Ovary (tissue), 7 donors: ENCODE measurements at regions not wholly inside any gene's neighbourhood (a gene's known extent, or its start where the extent isn't known, plus 50 kb on each side); places are given as distances from the start of the nearest gene placed in this dataset.

ENCODE experiments used
- DNase-seq, 5 donors: peaks; one replicate each; pipeline ENCODE4 v3.0.0-alpha.2; 2019 to 2020
- H3K27ac ChIP-seq, 2 donors: fragments of 200-600 bp; one replicate each; pipeline versions ENCODE4 v1.5.1 to v1.8.0; 2019 to 2022
- H3K27me3 ChIP-seq: fragments of 200-600 bp; one replicate; pipeline ENCODE4 v1.8.0; 2022
- H3K36me3 ChIP-seq: fragments of 200-600 bp; sonication (generic); one replicate; pipeline ENCODE4 v1.5.1; 2019
- H3K4me1 ChIP-seq: one replicate; pipeline ENCODE4 v1.8.1; 2013; ENCODE audit warnings: mild to moderate bottlenecking, moderate library complexity; ENCODE audit not compliant: insufficient read depth
- H3K4me3 ChIP-seq: fragments of 200-600 bp; sonication (generic); one replicate; pipeline ENCODE4 v1.5.1; 2017
- H3K9me3 ChIP-seq, 2 donors: fragments of 200-600 bp in 1 of 2; sonication (generic) in 1 of 2; one replicate each; pipeline versions ENCODE4 v1.5.1 to v1.8.1; 2013 to 2019; ENCODE audit warnings: mild to moderate bottlenecking in 1 of 2, moderate library complexity in 1 of 2
- EP300 ChIP-seq: sonication (generic); formaldehyde crosslinking; IDR thresholded peaks from one replicate; pipeline ENCODE4 v1.6.1; 2017; ENCODE audit warnings: antibody characterized with exemption
- POLR2A ChIP-seq: fragments of 450-650 bp; IDR thresholded peaks from one replicate; pipeline ENCODE4 v1.6.1; 2017; ENCODE audit warnings: antibody characterized with exemption, mild to moderate bottlenecking, moderate library complexity
- WGBS, 3 donors: extraction: QIAGEN DNeasy Blood & Tissue Kit in 1 of 3; methylation state at CpG; one replicate each; pipeline versions ENCODE4 v1.1.5 to v1.1.7; 2013 to 2017; 5-methylcytosine and 5-hydroxymethylcytosine counted together
- intact Hi-C, 4 donors: fragments of 100-400 bp; cut with DNase I; formaldehyde crosslinking; loops; one replicate each; pipeline versions ENCODE4 v1.11.0 to v1.15.1; 2022 to 2023
- TF ChIP-seq, protein P1 (sequence below), 3 donors: fragments of 450-650 bp in 2 of 3; fragments of 200-600 bp in 1 of 3; IDR thresholded peaks; one replicate each; pipeline versions ENCODE4 v1.5.1 to v1.8.0; 2016 to 2022; ENCODE audit warnings: antibody characterized with exemption in 3 of 3, mild to moderate bottlenecking in 1 of 3
- donor health status: DM: no; HTN: no; CAD: no; lungs with moderate emphysema.
- donor health status: DM: no; HTN: no; CAD: no.
- donor health status: Bipolar disorder and iron deficiency.
- donor health status: DM: no; HTN: no; CAD: no.
- donor health status: DM: yes; HTN: yes; CAD: no.

DNA sequence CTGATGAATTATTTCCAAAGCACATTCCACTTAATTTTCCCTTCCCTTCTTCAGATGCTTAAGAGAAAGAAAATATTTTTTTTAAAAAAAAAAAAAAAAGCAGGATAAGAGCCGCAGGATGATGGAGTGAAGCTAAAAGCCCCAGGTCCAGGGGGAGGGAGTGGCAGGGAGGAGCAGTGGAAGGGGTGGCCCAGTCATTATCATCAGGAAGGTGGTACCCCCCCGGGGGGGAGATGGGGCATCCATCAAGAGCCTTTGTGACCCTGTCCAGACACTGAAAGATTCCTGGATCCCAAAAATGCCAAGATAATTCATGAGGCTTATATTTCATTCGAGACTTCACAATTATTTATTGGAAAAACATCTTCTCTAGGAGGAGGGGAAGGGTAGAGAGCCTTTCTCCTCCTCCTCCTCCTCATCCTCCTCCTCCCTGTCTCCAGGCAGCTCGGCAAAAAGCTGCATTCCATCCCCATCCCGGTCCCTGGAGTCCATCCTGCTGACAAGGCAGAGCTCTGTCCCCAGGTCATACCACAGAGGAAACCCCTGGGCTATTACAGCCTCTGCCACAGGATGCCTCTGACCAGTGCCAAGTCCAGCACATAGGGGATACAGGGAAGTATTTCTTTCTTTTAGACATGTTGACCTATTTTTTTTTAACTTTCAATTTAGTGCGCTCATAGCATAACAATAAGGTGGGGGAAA is 125.3 kb downstream of the TWIST2 start:
- TF ChIP-seq, protein P1, sequence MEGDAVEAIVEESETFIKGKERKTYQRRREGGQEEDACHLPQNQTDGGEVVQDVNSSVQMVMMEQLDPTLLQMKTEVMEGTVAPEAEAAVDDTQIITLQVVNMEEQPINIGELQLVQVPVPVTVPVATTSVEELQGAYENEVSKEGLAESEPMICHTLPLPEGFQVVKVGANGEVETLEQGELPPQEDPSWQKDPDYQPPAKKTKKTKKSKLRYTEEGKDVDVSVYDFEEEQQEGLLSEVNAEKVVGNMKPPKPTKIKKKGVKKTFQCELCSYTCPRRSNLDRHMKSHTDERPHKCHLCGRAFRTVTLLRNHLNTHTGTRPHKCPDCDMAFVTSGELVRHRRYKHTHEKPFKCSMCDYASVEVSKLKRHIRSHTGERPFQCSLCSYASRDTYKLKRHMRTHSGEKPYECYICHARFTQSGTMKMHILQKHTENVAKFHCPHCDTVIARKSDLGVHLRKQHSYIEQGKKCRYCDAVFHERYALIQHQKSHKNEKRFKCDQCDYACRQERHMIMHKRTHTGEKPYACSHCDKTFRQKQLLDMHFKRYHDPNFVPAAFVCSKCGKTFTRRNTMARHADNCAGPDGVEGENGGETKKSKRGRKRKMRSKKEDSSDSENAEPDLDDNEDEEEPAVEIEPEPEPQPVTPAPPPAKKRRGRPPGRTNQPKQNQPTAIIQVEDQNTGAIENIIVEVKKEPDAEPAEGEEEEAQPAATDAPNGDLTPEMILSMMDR (IDR thresholded peaks at IDR 0.05) = no peak
- TF ChIP-seq EP300 = no peak
- TF ChIP-seq POLR2A = no peak
- Histone ChIP-seq H3K9me3 (no peaks in the 10 kb centered on the region), H3K4me3 (no peak overlapping the region), H3K4me1 (peaks cover 4% of the 10 kb centered on the region), H3K36me3 (no peaks in the 10 kb centered on the region), H3K27ac (no peak overlapping the region), H3K27me3 (no peaks in the 10 kb centered on the region)
- intact Hi-C loops = loop anchor here in 1 of 4 donors (5.0 kb wide), 1 partner anchor 126 kb away; the partner anchor contains the start of gene TWIST2
- peak in 1 of 5 donors; percentile 27 for DNase-seq
- WGBS, 3 donors = 16 to 26% (median 18%) methylated on average over 6 of the region's 6 CpGs

DNA sequence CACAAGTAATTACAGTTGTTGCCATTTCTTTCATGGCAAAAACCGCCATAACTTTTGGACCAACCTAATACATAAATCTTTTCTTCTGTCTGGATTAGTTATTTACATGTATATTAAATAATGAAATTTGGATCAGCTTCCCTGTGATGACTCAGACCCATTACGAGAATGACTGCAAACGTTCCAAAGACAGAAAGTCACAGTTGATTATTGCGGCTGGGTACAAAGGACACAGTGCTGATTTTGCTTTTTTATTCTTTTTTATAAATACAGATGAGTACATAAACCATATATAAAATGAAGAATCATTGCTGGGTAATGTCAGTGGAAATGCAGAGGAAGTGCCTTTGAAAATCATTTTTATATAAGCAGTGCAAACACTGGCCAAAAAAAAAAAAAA is 126.2 kb downstream of the TWIST2 start:
- TF ChIP-seq EP300 = no peak
- TF ChIP-seq, protein P1 (IDR thresholded peaks at IDR 0.05) = no peak
- Histone ChIP-seq H3K27me3 (no peaks in the 10 kb centered on the region), H3K9me3 (no peaks in the 10 kb centered on the region), H3K27ac (no peak overlapping the region), H3K4me3 (no peak overlapping the region), H3K36me3 (no peaks in the 10 kb centered on the region), H3K4me1 (peaks cover 4% of the 10 kb centered on the region)
- intact Hi-C loops = loop anchor here in 1 of 4 donors (5.0 kb wide), 1 partner anchor 127 kb away; the partner anchor contains the start of gene TWIST2
- 41 to 49% (median 46%) methylated on average over 4 of the region's 4 CpGs for WGBS, 3 donors
- DNase-seq = no peak

DNA sequence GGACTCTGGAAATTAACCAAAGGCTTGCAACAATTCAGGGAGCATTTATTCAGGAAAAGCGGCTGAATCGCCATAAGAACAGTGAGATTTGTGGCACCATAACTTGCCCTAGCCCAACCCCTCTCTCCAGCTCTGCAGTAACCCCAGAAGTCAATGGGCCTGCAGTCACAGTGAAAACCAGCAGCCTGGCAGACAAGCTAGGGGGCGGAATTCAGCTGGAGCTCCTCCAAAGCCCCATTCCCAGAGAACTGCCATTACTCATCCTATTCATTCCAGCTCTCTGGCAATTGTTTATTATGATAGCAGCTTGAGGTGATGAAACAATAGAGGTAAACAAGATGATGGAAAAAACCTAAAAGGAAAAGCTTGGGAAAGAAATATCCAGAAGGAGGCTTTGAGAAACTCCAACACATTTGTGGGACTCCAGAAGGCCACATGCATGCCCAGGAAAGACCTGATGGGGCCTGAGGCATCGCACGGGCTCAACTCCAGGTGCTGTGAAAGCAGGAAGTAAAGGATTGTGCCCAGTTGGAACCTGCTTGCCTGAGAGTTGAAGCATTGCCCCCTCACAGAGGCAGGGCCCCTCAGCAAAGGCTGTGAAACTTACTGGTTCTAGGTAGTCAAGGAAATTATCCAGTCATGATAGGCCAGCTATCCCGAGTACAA is 126.7 kb downstream of the TWIST2 start:
- DNase-seq = peak in 2 of 5 donors; percentile 48
- H3K4me1 ChIP-seq = peaks cover 4% of the 10 kb centered on the region
- no peaks in the 10 kb centered on the region for H3K36me3 ChIP-seq
- 59 to 65% (median 65%) methylated on average over 6 of the region's 6 CpGs for WGBS, 3 donors
- H3K9me3 ChIP-seq = no peaks in the 10 kb centered on the region
- intact Hi-C loops = loop anchor here in 1 of 4 donors (5.0 kb wide), 1 partner anchor 127 kb away; the partner anchor contains the start of gene TWIST2
- no peak overlapping the region for H3K4me3 ChIP-seq
- no peak overlapping the region for H3K27ac ChIP-seq
- no peak for TF ChIP-seq POLR2A
- TF ChIP-seq, protein P1 (IDR thresholded peaks at IDR 0.05) = no peak
- TF ChIP-seq EP300 = no peak
- H3K27me3 ChIP-seq = no peaks in the 10 kb centered on the region

DNA sequence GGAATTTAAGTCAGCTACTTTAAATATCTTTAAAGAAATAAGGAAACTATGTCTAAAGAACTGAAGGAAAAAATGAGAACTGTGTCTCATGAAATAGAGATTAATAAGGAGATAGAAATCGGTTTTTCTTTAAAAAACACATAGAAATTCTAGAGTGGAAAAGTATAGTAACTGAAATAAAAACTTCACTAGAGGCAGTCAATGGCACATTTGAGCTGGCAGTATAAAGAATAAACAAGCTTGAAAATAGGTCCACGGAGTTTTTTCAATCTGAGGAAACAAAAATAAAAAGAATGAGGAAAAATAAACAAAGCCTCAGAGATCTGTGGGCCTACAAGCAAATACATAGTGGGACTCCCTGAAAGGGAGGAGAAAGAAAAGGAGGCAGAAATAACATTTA is 127.5 kb downstream of the TWIST2 start:
- Histone ChIP-seq H3K27me3 (no peaks in the 10 kb centered on the region), H3K4me1 (peaks cover 4% of the 10 kb centered on the region), H3K9me3 (no peaks in the 10 kb centered on the region), H3K27ac (no peak overlapping the region), H3K4me3 (no peak overlapping the region), H3K36me3 (no peaks in the 10 kb centered on the region)
- DNase-seq = no peak
- TF ChIP-seq EP300 (no peak), POLR2A (no peak)
- TF ChIP-seq, protein P1 (IDR thresholded peaks at IDR 0.05) = no peak
- WGBS, 3 donors = 80 to 85% (median 85%) methylated on average over 2 of the region's 2 CpGs
- intact Hi-C loops = no loop called here
